GM12874 (cell line): ENCODE measurements at regions not wholly inside any gene's neighbourhood (a gene's known extent, or its start where the extent isn't known, plus 50 kb on each side); places are given as distances from the start of the nearest gene placed in this dataset.

Source experiments
- CTCF ChIP-seq: IDR thresholded peaks from 2 replicates; pipeline ENCODE4 v1.5.1; 2011; ENCODE audit warnings: low read depth, mild to moderate bottlenecking, control low read depth, low read length, moderate library complexity; ENCODE audit not compliant: insufficient read depth

- no peak for TF ChIP-seq CTCF
Observed at GRCh38 chr1:221087919-221088318, 208.7 kb downstream of the HLX start.

- TF ChIP-seq CTCF, result no peak
Observed at GRCh38 chr1:221089273-221089672, 210.0 kb downstream of the HLX start.

DNA sequence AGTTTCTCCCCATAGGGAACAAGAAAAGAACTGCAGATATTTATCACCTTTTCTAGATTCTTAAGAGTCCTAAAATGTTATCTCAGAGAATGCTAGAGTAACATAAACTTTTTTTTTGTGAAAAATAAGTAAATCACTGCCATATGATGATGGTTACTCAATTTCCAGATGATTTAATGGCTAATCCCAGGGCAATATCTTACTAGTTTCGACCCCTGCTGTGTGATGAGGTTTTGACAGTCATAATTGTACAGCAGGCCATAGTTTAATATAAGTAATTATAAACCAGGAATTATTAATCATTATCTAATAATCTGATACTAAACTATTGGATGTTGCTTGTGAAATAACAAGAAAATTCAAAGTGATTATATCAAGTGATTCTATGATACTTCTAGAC is 210.6 kb downstream of the HLX start:
- TF ChIP-seq CTCF, result no peak

GRCh38 chr1:221093903-221094791 is 214.9 kb downstream of the HLX start:
- TF ChIP-seq CTCF, result no peak

DNA sequence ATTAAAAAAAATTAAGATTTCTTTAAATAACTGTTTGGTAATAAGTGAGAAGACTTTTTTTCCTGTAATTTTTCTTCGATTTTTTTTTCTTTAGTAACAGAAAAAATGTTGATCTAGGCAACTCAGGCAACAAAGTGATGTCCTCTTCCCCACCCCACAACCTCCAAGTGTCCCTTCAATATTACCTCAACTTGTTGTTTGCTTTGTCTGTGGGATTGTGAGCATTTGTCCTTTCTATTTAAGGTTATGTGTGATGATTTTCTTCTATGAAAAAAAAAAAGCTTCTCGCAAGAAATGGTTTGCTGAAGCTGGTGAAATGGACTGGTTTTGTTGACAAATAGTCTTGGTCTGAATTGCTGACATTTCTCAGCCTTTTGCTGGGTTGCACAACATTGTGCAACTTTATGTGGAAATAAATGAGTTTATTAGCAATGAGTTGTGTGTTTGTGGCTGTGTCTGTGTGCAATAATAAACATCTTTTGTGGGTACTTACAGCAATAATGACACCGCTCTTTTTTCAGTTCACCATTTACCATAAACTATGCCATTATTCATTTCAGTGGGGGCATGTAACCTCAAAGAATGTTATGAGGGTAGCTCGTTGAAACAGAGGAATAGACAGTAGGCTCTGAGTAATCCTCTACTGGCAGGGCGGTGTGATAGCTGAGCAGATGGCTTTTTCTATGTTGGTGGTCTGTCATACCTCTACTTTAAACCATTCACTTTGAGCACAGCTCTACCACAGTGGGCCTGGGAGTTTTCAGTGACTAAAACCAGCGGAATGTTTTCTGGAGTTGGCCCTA is 218.4 kb downstream of the HLX start:
- TF ChIP-seq CTCF, result no peak

DNA sequence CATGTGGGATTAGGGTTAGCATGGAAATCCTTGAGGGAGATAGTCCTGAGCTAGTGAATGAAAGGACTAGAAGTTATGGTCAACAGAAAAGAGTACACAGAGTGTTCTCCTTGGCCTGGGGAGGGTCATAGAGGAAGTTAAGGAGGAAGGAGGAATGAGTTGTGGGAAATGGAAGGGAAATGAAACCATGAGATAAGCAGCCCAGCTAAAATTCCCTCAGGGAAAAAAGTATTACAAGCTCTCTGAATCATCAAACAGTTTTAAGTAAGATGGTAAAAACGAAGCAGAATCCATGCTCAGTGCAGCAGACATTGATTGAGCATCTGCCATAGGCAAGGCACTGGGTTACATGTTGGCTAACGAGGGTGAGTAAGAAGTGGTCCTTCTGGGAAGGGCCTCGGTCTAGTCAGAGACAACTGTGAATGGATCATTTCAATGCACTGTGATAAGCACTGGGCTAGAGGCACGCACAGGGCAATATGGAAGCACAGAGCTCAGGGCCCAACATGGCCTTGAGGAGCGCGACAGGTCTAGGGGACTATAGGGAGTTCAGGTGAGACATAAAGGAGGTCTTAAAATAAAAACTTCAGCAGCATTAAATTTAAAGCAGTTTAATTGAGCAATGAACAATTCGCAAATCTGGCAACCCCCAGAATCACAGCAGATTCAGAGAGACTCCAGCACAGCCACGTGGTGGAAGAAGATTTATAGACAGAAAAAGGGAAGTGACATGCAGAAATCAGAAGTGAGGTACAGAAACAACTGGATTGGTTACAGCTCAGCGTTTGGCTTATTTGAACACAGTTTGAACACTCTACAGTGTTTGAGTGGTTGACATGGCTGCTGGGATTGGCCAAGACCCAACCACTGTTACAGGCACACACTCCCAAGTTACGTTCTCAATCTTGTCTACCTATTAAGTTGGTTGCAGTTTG is 219.5 kb downstream of the HLX start:
- no peak for TF ChIP-seq CTCF
